MCF 10A (cell line): ENCODE measurements at regions not wholly inside any gene's neighbourhood (a gene's known extent, or its start where the extent isn't known, plus 50 kb on each side); places are given as distances from the start of the nearest gene placed in this dataset.

Source experiments
- BruUV-seq: library from RNA; stranded (reverse); fragments of 400-500 nt; replicated peaks from 2 replicates; lab custom pipeline; 2021; lab: Mats Ljungman, UMichigan
- CTCF ChIA-PET: fragments of 300-600 bp; sonication (Branson Sonifier 250); formaldehyde crosslinking; extraction: SDS; loops from one replicate; lab custom pipeline; 2021; ENCODE audit warnings: antibody characterized with exemption, inconsistent platforms; lab: Yijun Ruan, JAX
- POLR2A ChIA-PET: fragments of 300-600, 350-650 bp; sonication (Branson Sonifier 250); formaldehyde crosslinking; extraction: SDS; loops from one replicate; lab custom pipeline; 2020; ENCODE audit warnings: antibody characterized with exemption, inconsistent platforms; lab: Yijun Ruan, JAX
- DNase-seq: peaks from one replicate; pipeline ENCODE4 v3.0.0-alpha.2; 2018; ENCODE audit not compliant: unreplicated experiment
- H3K27ac Mint-ChIP-seq: one replicate; pipeline ENCODE4 v1.8.0; 2022; ENCODE audit warnings: mild to moderate bottlenecking, low read depth, mixed read lengths; ENCODE audit not compliant: unreplicated experiment
- H3K27me3 Mint-ChIP-seq: one replicate; pipeline ENCODE4 v1.8.0; 2022; ENCODE audit warnings: mixed read lengths; ENCODE audit not compliant: insufficient read depth, unreplicated experiment
- H3K36me3 Mint-ChIP-seq: one replicate; pipeline ENCODE4 v1.8.0; 2022; ENCODE audit warnings: mild to moderate bottlenecking, moderate library complexity, mixed read lengths; ENCODE audit not compliant: insufficient read depth, unreplicated experiment
- H3K4me1 Mint-ChIP-seq: one replicate; pipeline ENCODE4 v1.8.0; 2022; ENCODE audit warnings: mixed read lengths; ENCODE audit not compliant: insufficient read depth, unreplicated experiment
- H3K4me3 Mint-ChIP-seq: one replicate; pipeline ENCODE4 v1.8.0; 2022; ENCODE audit warnings: mild to moderate bottlenecking, moderate library complexity, mixed read lengths; ENCODE audit not compliant: unreplicated experiment
- H3K9me3 Mint-ChIP-seq: one replicate; pipeline ENCODE4 v1.8.0; 2022; ENCODE audit warnings: mixed read lengths; ENCODE audit not compliant: unreplicated experiment
- CTCF ChIP-seq: fragments of 200-600 bp; IDR thresholded peaks from one replicate; pipeline ENCODE4 v1.8.0; 2022; ENCODE audit warnings: antibody characterized with exemption, mild to moderate bottlenecking; ENCODE audit not compliant: unreplicated experiment
- intact Hi-C: fragments of 100-400 bp; cut with micrococcal nuclease; formaldehyde crosslinking; loops from 2 replicates; pipeline ENCODE4 v1.14.1; 2022

GRCh38 chr6:117188627-117189201, 76.6 kb upstream of the VGLL2 start:
- intact Hi-C loops = loop anchor here (1.0 kb wide), 1 partner anchor 216 kb away; no protein-coding TSS in a partner anchor
- Mint-ChIP-seq H3K27ac (no peak overlapping the region), H3K27me3 (no peaks in the 10 kb centered on the region), H3K9me3 (no peaks in the 10 kb centered on the region), H3K4me1 (no peaks in the 10 kb centered on the region), H3K4me3 (no peak overlapping the region), H3K36me3 (no peaks in the 10 kb centered on the region)
- no TSS peak for BruUV-seq
- CTCF ChIA-PET = interaction anchor here (0.6 to 1.5 kb wide), 9 partner anchors 13 to 295 kb away, joined by 3 to 4 read pairs (median 3); no protein-coding TSS in a partner anchor
- TF ChIP-seq CTCF = peak; percentile 66
- peak; percentile 49 for DNase-seq
- POLR2A ChIA-PET = interaction anchor here (0.7 kb wide), 1 partner anchor 213 kb away, joined by 3 read pairs; no protein-coding TSS in a partner anchor

GRCh38 chr6:117191009-117191408, 74.3 kb upstream of the VGLL2 start:
- Mint-ChIP-seq H3K4me1 (peaks cover 4% of the 10 kb centered on the region), H3K4me3 (no peak overlapping the region), H3K27me3 (peaks cover 11% of the 10 kb centered on the region), H3K27ac (no peak overlapping the region), H3K9me3 (no peaks in the 10 kb centered on the region), H3K36me3 (no peaks in the 10 kb centered on the region)
- no TSS peak for BruUV-seq
- ChIA-PET POLR2A (interaction anchor here (0.8 kb wide), 1 partner anchor 25 kb away, joined by 3 read pairs; no protein-coding TSS in a partner anchor), CTCF (interaction anchor here (0.7 to 1.3 kb wide), 3 partner anchors 15 to 219 kb away, joined by 4 to 5 read pairs (median 4); no protein-coding TSS in a partner anchor)
- no peak for DNase-seq
- TF ChIP-seq CTCF = no peak
- intact Hi-C loops = no loop called here

GRCh38 chr6:117191448-117191847, 73.9 kb upstream of the VGLL2 start:
- no peak for TF ChIP-seq CTCF
- H3K27me3 Mint-ChIP-seq = peaks cover 11% of the 10 kb centered on the region
- POLR2A ChIA-PET = no interaction called here

GRCh38 chr6:117194271-117194670, 71.1 kb upstream of the VGLL2 start:
- intact Hi-C loops = no loop called here
- Mint-ChIP-seq H3K27me3 (peaks cover 34% of the 10 kb centered on the region), H3K4me1 (peaks cover 6% of the 10 kb centered on the region), H3K27ac (no peak overlapping the region), H3K9me3 (no peaks in the 10 kb centered on the region), H3K36me3 (no peaks in the 10 kb centered on the region), H3K4me3 (no peak overlapping the region)
- TF ChIP-seq CTCF = no peak
- POLR2A ChIA-PET = interaction anchor here (0.7 kb wide), 1 partner anchor 13 kb away, joined by 4 read pairs; no protein-coding TSS in a partner anchor
- DNase-seq = no peak
- no TSS peak for BruUV-seq
- CTCF ChIA-PET = interaction anchor here (0.5 kb wide), 1 partner anchor 1679 kb away, joined by 3 read pairs; no protein-coding TSS in a partner anchor

More at GRCh38 chr6:117191448-117191847, 73.9 kb upstream of the VGLL2 start:
- Mint-ChIP-seq H3K4me3 (no peak overlapping the region), H3K4me1 (peaks cover 6% of the 10 kb centered on the region), H3K9me3 (no peaks in the 10 kb centered on the region), H3K36me3 (no peaks in the 10 kb centered on the region), H3K27ac (no peak overlapping the region)
- no TSS peak for BruUV-seq
- CTCF ChIA-PET = interaction anchor here (0.9 to 1.3 kb wide), 2 partner anchors 217 to 219 kb away, joined by 4 to 5 read pairs; no protein-coding TSS in a partner anchor
- DNase-seq = no peak
- intact Hi-C loops = no loop called here
